Transverse colon (tissue), 4 donors: ENCODE measurements at regions not wholly inside any gene's neighbourhood (a gene's known extent, or its start where the extent isn't known, plus 50 kb on each side); places are given as distances from the start of the nearest gene placed in this dataset.

Experiments used
- DNase-seq: peaks from one replicate; pipeline ENCODE4 v3.0.0-alpha.2; 2019
- H3K27ac ChIP-seq, 4 donors: fragments of 200-600 bp; sonication (generic); 2 replicates each; pipeline ENCODE4 v1.5.1; 2016 to 2018; ENCODE audit warnings: inconsistent platforms in 4 of 4
- H3K27me3 ChIP-seq: fragments of 200-600 bp; sonication (generic); 2 replicates; pipeline ENCODE4 v1.5.1; 2017; ENCODE audit warnings: inconsistent platforms
- H3K36me3 ChIP-seq, 4 donors: fragments of 200-600 bp; sonication (generic); 2 replicates each; pipeline ENCODE4 v1.5.1; 2017 to 2019; ENCODE audit warnings: inconsistent platforms in 4 of 4
- H3K4me1 ChIP-seq, 4 donors: fragments of 200-600 bp; sonication (generic); 2 replicates each; pipeline ENCODE4 v1.5.1; 2017 to 2020; ENCODE audit warnings: inconsistent platforms in 4 of 4
- H3K4me3 ChIP-seq, 4 donors: fragments of 200-600 bp; sonication (generic); 1 replicate in 1 of 4; 2 replicates in 3 of 4; pipeline versions ENCODE4 v1.5.1 to v1.6.1; 2017 to 2019; ENCODE audit warnings: inconsistent platforms in 4 of 4
- H3K9me3 ChIP-seq, 2 donors: fragments of 200-600 bp; sonication (generic); 2 replicates each; pipeline ENCODE4 v1.5.1; 2017 to 2019; ENCODE audit warnings: inconsistent platforms in 2 of 2
- CTCF ChIP-seq, 5 experiments: fragments of 200-600 bp in 3 of 5; fragments of 450-650 bp in 2 of 5; sonication (generic) in 3 of 5; IDR thresholded peaks; 1 replicate in 2 of 5; 2 replicates in 3 of 5; pipeline ENCODE4 v1.5.1; 2016 to 2017; ENCODE audit warnings: antibody characterized with exemption in 5 of 5, inconsistent platforms in 3 of 5, mild to moderate bottlenecking in 2 of 5, moderate library complexity in 1 of 5
- EP300 ChIP-seq: sonication (generic); formaldehyde crosslinking; IDR thresholded peaks from one replicate; pipeline ENCODE4 v1.6.1; 2017; ENCODE audit warnings: antibody characterized with exemption, low read depth
- POLR2A ChIP-seq: fragments of 450-650 bp; IDR thresholded peaks from one replicate; pipeline ENCODE4 v1.6.1; 2016; ENCODE audit warnings: antibody characterized with exemption, mild to moderate bottlenecking, moderate library complexity
- POLR2AphosphoS5 ChIP-seq, 3 donors: sonication (generic); formaldehyde crosslinking; IDR thresholded peaks; one replicate each; pipeline ENCODE4 v1.6.1; 2016; ENCODE audit warnings: antibody characterized with exemption in 3 of 3
- WGBS, 2 donors: methylation state at CpG; one replicate each; pipeline ENCODE4 v1.1.5; 2018; ENCODE audit warnings: low coverage in 1 of 2; 5-methylcytosine and 5-hydroxymethylcytosine counted together
- in situ Hi-C, 4 donors: fragments of 200-750 bp; cut with MboI; loops; one replicate each; pipeline versions ENCODE4 v1.15.0 to v1.15.1; 2017; ENCODE audit warnings: low sequenced_read_pairs in 3 of 4, low pct_ligation_motif_present in 1 of 4, low pct_unique_long_range_greater_than_20kb in 1 of 4
- intact Hi-C: fragments of 100-400 bp; cut with DNase I; formaldehyde crosslinking; loops from one replicate; pipeline ENCODE4 v1.15.1; 2023; ENCODE audit warnings: low total_unique reads

- H3K9me3 ChIP-seq: peaks cover 4 to 13% of the 10 kb centered on the region in 2 donors
- 83 to 88% methylated on average over 1 of the region's 1 CpG for WGBS, 2 donors
- no peak for TF ChIP-seq POLR2AphosphoS5 (IDR thresholded peaks at IDR 0.05)
- TF ChIP-seq POLR2A: no peak
- no peak for TF ChIP-seq CTCF (IDR thresholded peaks at IDR 0.05)
- no peak for TF ChIP-seq EP300
- in situ Hi-C loops: no loop called here
- no peak overlapping the region for H3K4me3 ChIP-seq
- no peaks in the 10 kb centered on the region for H3K27me3 ChIP-seq
- no peaks in the 10 kb centered on the region for H3K36me3 ChIP-seq
- intact Hi-C loops: no loop called here
- H3K27ac ChIP-seq: no peak overlapping the region
- DNase-seq: no peak
- no peaks in the 10 kb centered on the region for H3K4me1 ChIP-seq
Observed at GRCh38 chr2:11975373-11975772, 228.9 kb downstream of the LPIN1 start.

DNA sequence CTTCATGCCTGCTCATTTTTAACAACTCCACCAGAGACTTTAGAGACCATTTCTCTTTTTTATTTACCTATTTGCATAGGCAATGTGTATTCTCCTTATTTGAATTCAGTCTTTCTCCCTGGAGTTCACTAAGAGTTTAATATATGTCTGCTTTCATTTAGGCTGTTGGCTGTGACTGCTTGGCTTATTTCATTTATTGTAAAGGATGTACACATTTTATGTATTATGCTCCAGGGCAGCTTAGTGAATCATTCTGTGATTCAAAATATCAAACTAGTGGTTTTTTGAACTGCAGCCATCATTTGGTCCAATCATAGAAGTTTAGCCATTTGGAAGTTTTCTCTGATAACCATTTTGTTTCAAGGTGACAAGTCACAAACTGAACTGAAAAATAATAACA lies 229.6 kb downstream of the LPIN1 start:
- no peak for DNase-seq
- Histone ChIP-seq H3K27me3 (no peaks in the 10 kb centered on the region), H3K4me1 (no peaks in the 10 kb centered on the region), H3K9me3 (peaks cover 4 to 13% of the 10 kb centered on the region in 2 donors), H3K27ac (no peak overlapping the region), H3K4me3 (no peak overlapping the region), H3K36me3 (no peaks in the 10 kb centered on the region)
- intact Hi-C loops (no loop called here), in situ Hi-C loops (no loop called here)
- no peak for TF ChIP-seq CTCF (IDR thresholded peaks at IDR 0.05)
- TF ChIP-seq POLR2A: no peak
- no peak for TF ChIP-seq EP300
- no peak for TF ChIP-seq POLR2AphosphoS5 (IDR thresholded peaks at IDR 0.05)

- Histone ChIP-seq H3K36me3 (no peaks in the 10 kb centered on the region), H3K9me3 (peaks cover 4 to 13% of the 10 kb centered on the region in 2 donors), H3K4me1 (no peaks in the 10 kb centered on the region), H3K4me3 (no peak overlapping the region), H3K27me3 (no peaks in the 10 kb centered on the region), H3K27ac (no peak overlapping the region)
- intact Hi-C loops: no loop called here
- in situ Hi-C loops: no loop called here
- TF ChIP-seq EP300: no peak
- 79 to 89% methylated on average over 6 to 8 of the region's 8 CpGs for WGBS, 2 donors
- DNase-seq: no peak
Observed at GRCh38 chr2:11977766-11978524, 231.5 kb downstream of the LPIN1 start.

DNA sequence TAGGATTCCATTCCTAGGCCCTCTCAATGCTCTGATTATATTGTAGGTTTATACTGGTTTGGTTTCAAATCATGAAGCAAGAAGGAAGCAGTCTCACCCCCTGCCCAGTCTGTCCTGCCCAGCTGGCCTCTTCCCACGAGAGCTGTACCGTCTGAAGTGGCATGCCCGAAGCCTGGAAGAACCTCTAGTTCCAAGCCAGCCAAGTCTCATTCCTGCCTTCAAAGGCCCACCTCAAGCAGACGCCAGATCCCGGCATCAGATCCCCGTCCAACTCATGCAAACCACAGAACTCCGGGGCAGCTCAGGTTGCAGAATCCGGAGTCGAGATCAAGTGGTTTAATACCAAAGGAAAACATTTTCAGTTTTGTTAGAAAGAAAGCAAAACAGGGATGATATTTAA lies 234.4 kb downstream of the LPIN1 start:
- TF ChIP-seq POLR2A (no peak), CTCF (IDR thresholded peaks at IDR 0.05) (no peak), EP300 (no peak), POLR2AphosphoS5 (IDR thresholded peaks at IDR 0.05) (no peak)
- Histone ChIP-seq H3K27me3 (no peaks in the 10 kb centered on the region), H3K36me3 (no peaks in the 10 kb centered on the region), H3K4me3 (no peak overlapping the region), H3K9me3 (no peaks in the 10 kb centered on the region), H3K4me1 (no peaks in the 10 kb centered on the region), H3K27ac (no peak overlapping the region)
- intact Hi-C loops: no loop called here
- no peak for DNase-seq
- 86 to 93% methylated on average over 6 to 9 of the region's 9 CpGs for WGBS, 2 donors
- in situ Hi-C loops: no loop called here

GRCh38 chr2:11983401-11983800 lies 237.0 kb downstream of the LPIN1 start:
- H3K36me3 ChIP-seq: no peaks in the 10 kb centered on the region
- in situ Hi-C loops (no loop called here), intact Hi-C loops (no loop called here)
- no peak overlapping the region for H3K4me3 ChIP-seq
- TF ChIP-seq CTCF (IDR thresholded peaks at IDR 0.05) (no peak), POLR2AphosphoS5 (IDR thresholded peaks at IDR 0.05) (no peak), EP300 (no peak), POLR2A (no peak)
- H3K27me3 ChIP-seq: no peaks in the 10 kb centered on the region
- H3K9me3 ChIP-seq: no peaks in the 10 kb centered on the region
- H3K4me1 ChIP-seq: no peaks in the 10 kb centered on the region
- 76% methylated on average over 3 to 4 of the region's 4 CpGs for WGBS, 2 donors
- no peak for DNase-seq
- no peak overlapping the region for H3K27ac ChIP-seq
